ENCODE measurements at regions not wholly inside any gene's neighbourhood (a gene's known extent, or its start where the extent isn't known, plus 50 kb on each side); places are given as distances from the start of the nearest gene placed in this dataset.
A peak's percentile ranks its signal among the peaks of the same experiment; 100 is the strongest.

- DNase-seq (no peak), ATAC-seq (ENCODE audit: low FRiP score in 2 of 2) (no peak)
- 88 to 90% methylated on average over 15 of the region's 15 CpGs for WGBS, 2 donors
- Histone ChIP-seq H3K4me3 (no peak overlapping the region), H3K27me3 (no peaks in the 10 kb centered on the region), H3K36me3 (no peaks in the 10 kb centered on the region), H3K27ac (no peak overlapping the region), H3K9me3 (no peaks in the 10 kb centered on the region), H3K4me1 (peaks cover 0 to 3% (median under 1%) of the 10 kb centered on the region in 4 donors)
- TF ChIP-seq POLR2A (IDR thresholded peaks at IDR 0.05) (no peak), CTCF (IDR thresholded peaks at IDR 0.05) (no peak), EP300 (IDR thresholded peaks at IDR 0.05) (no peak), POLR2AphosphoS5 (IDR thresholded peaks at IDR 0.05) (no peak)
These were observed 207.0 kb downstream of the GLI2 start for GRCh38 chr2:120942658-120943057.

- no peak for TF ChIP-seq CTCF (IDR thresholded peaks at IDR 0.05)
- TF ChIP-seq POLR2AphosphoS5 (IDR thresholded peaks at IDR 0.05), result no peak
- no peak for TF ChIP-seq POLR2A (IDR thresholded peaks at IDR 0.05)
- no peak for TF ChIP-seq EP300 (IDR thresholded peaks at IDR 0.05)
- ATAC-seq (ENCODE audit: low FRiP score in 2 of 2) (no peak), DNase-seq (peak in 1 of 2 donors; percentile 58)
- Histone ChIP-seq H3K9me3 (no peaks in the 10 kb centered on the region), H3K27me3 (no peaks in the 10 kb centered on the region), H3K27ac (no peak overlapping the region), H3K4me1 (no peaks in the 10 kb centered on the region), H3K36me3 (no peaks in the 10 kb centered on the region), H3K4me3 (no peak overlapping the region)
- 68 to 79% methylated on average over 7 to 9 of the region's 9 CpGs for WGBS, 2 donors
These were observed 207.9 kb downstream of the GLI2 start for GRCh38 chr2:120943403-120944034.

- H3K36me3 ChIP-seq, result no peaks in the 10 kb centered on the region
- no peaks in the 10 kb centered on the region for H3K4me1 ChIP-seq
- no peak overlapping the region for H3K27ac ChIP-seq
- H3K9me3 ChIP-seq, result no peaks in the 10 kb centered on the region
- H3K27me3 ChIP-seq, result no peaks in the 10 kb centered on the region
- TF ChIP-seq POLR2A (IDR thresholded peaks at IDR 0.05) (no peak), CTCF (IDR thresholded peaks at IDR 0.05) (no peak), EP300 (IDR thresholded peaks at IDR 0.05) (no peak), POLR2AphosphoS5 (IDR thresholded peaks at IDR 0.05) (no peak)
- 81 to 87% methylated on average over 8 of the region's 8 CpGs for WGBS, 2 donors
- DNase-seq (no peak), ATAC-seq (ENCODE audit: low FRiP score in 2 of 2) (no peak)
- no peak overlapping the region for H3K4me3 ChIP-seq
These were observed 208.9 kb downstream of the GLI2 start for GRCh38 chr2:120944575-120944974.

DNA sequence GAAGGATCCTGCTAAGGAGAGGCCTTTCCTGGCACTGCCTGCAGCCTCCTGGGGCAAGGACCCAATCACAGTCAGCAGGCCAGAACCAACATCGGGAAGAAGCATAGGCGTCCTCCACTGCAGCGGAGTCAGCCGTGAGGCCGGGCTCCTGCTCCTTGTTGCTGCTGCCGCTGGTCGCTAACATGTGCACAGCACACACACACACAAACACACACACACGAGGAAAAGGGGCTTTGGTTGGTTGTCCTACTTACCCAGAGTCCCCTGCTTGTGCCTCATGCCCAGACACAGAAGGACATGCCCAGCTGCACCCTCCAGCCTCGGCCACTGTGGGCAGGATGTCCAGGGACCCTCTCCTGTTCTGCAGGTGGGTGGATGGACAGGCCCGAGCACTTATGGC is 209.4 kb downstream of the GLI2 start:
- H3K4me3 ChIP-seq, result no peak overlapping the region
- no peak overlapping the region for H3K27ac ChIP-seq
- no peaks in the 10 kb centered on the region for H3K36me3 ChIP-seq
- WGBS, 2 donors, result 67 to 74% methylated on average over 8 to 9 of the region's 10 CpGs
- H3K4me1 ChIP-seq, result no peaks in the 10 kb centered on the region
- TF ChIP-seq CTCF (IDR thresholded peaks at IDR 0.05), result no peak
- no peaks in the 10 kb centered on the region for H3K27me3 ChIP-seq
- no peaks in the 10 kb centered on the region for H3K9me3 ChIP-seq
- ATAC-seq (ENCODE audit: low FRiP score in 2 of 2) (no peak), DNase-seq (no peak)

GRCh38 chr2:120945832-120946499 is 210.3 kb downstream of the GLI2 start:
- ATAC-seq (ENCODE audit: low FRiP score in 2 of 2), result no peak
- 86 to 93% methylated on average over 4 of the region's 4 CpGs for WGBS, 2 donors
- TF ChIP-seq POLR2AphosphoS5 (IDR thresholded peaks at IDR 0.05) (no peak), POLR2A (IDR thresholded peaks at IDR 0.05) (no peak), EP300 (IDR thresholded peaks at IDR 0.05) (no peak), CTCF (IDR thresholded peaks at IDR 0.05) (no peak)

More at GRCh38 chr2:120945832-120946499, 210.3 kb downstream of the GLI2 start:
- Histone ChIP-seq H3K36me3 (no peaks in the 10 kb centered on the region), H3K27me3 (no peaks in the 10 kb centered on the region), H3K4me1 (no peaks in the 10 kb centered on the region), H3K4me3 (no peak overlapping the region), H3K9me3 (no peaks in the 10 kb centered on the region), H3K27ac (no peak overlapping the region)
- DNase-seq, result no peak

Data from upper lobe of left lung (tissue), 6 donors.